GM18861 (cell line): ENCODE measurements at regions not wholly inside any gene's neighbourhood (a gene's known extent, or its start where the extent isn't known, plus 50 kb on each side); places are given as distances from the start of the nearest gene placed in this dataset.
"Not testable (repeated sequence)": the region's sequence is repeated elsewhere in the genome, so short reads cannot be mapped to it uniquely, and the experiment has no call there.

ENCODE experiments used
- ATAC-seq: cut with Tn5 transposase; IDR thresholded peaks from one replicate; pipeline ENCODE4 v1.9.1; 2021; ENCODE audit not compliant: unreplicated experiment

DNA sequence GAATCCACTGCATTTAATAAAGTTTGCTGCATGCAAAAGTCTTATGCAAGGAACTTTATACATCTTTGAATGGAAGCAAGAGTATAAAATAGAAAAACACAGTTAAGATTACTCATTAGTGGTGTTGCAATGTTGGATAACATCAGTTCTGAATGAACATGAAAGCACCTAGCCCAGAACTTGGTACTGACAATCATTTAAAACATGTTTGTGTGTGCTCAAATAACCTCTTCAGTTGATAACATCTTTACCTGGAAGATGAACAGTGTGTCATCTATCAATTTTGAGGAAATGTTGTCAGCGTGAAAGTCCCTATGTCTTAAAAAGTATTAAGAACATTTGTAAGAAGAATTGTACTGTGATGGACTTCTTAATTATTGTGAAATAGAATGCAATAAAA lies 370.4 kb upstream of the GRAMD2B start:
- no peak for ATAC-seq

DNA sequence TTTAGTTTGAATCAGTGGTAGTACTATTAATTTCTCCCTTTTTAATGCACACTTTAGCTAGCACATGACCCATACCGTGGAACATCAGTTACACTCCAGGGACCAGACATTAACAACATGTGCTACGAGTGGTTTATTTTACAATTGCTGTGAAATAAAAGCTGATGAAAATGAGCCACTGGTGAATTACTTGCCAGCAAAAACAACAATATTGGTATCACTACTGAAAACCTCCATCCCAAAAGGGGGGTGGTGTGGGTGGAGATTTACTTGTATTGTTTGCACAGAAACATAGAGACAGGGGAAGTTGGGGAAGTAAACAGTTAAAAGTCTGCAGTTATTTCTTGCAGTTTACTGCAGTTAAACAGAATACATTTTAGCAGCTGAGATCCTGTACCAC lies 369.6 kb upstream of the GRAMD2B start:
- no peak for ATAC-seq

GRCh38 chr5:126054577-126055347 lies 368.4 kb upstream of the GRAMD2B start:
- no peak for ATAC-seq

DNA sequence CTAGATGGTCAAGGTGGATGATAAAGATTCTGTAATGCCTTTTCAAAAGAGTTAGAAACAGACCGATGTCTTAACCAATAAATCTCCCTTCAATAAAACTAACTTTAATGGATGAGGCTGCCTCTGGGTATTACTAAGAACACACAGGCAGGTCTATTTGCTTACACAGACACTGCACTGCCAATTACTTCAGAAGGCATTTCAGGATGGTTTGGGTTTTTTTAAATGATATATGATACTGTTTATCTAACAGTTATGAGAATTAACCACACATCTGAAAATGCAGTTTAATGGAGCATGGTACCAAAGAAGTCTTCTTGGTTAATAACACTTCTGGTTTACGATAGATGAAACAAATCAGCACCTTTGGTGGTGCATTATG lies 367.9 kb upstream of the GRAMD2B start:
- ATAC-seq: no peak

GRCh38 chr5:126056352-126056751 lies 366.9 kb upstream of the GRAMD2B start:
- ATAC-seq: no peak

GRCh38 chr5:126056851-126057622 lies 366.2 kb upstream of the GRAMD2B start:
- no peak for ATAC-seq

DNA sequence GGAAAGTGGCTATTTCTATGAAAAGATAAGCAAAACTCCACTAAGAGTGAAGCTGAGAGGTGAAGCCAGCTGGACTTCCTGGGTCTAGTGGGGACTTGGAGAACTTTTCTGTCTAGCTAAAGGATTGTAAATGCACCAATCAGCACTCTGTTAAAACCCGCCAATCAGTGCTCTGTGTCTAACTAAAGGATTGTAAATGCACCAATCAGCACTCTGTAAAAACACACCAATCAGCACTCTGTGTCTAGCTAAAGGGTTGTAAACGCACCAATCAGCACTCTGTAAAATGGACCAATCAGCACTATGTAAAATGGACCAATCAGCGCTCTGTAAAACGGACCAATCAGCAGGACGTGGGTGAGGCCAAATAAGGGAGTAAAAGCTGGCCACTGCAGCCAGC lies 364.8 kb upstream of the GRAMD2B start:
- not testable (repeated sequence) for ATAC-seq

DNA sequence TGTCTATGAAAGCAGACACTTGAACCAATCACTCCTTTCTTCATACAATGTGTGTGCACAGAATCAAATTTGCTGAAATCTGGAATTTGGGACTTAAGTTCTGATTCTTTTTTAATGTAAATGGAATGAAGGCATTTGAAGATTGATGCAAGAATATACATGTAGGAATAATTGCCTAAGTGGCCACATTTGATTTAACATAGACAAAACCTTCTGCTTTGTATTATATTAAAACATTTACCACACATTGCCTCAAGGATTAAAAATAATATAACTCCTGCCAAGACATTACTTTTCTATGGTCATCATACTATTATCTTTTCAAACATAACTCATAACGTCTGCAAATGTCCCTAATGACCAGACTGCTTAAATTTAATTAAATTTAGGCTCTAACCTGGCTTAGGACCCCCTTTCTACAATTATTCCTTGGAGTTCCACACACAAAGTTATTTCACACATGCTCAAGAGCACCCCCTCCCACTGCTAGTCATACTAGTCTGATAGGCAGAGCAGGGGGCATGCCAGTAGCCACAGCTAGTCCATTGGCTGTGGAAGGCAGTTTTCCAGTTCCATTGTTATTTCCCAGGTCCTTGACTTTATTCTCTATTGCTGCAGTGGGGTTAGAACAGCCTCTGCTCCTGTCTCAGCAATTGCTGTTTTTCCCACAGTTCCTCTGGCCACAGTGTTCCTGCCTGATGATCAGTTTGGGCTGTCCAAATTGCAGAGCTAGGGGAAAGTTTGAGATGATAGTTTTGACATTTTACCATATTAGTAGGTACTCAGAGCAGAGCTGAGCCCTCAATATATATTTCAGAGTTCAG lies 360.6 kb upstream of the GRAMD2B start:
- no peak for ATAC-seq

DNA sequence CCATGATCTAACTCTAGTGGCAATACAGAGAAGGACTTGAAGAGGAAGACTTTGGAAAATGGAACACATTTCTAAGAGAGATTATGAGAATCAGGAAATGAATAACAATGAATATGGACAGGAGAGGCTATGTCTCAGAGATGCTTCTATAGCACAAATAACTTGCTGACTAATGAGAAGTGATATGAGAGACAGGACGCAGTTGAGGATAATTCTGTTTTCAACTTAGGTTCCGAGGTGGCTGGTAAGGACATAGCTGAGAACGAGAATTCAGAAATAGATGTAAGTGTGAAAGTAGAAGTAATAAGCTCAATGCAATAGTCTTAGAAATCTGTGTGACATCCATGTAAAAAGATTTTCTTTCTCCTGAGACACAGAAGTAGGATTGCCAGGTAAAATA lies 358.1 kb upstream of the GRAMD2B start:
- ATAC-seq: no peak

GRCh38 chr5:126066836-126067235 lies 356.4 kb upstream of the GRAMD2B start:
- no peak for ATAC-seq

DNA sequence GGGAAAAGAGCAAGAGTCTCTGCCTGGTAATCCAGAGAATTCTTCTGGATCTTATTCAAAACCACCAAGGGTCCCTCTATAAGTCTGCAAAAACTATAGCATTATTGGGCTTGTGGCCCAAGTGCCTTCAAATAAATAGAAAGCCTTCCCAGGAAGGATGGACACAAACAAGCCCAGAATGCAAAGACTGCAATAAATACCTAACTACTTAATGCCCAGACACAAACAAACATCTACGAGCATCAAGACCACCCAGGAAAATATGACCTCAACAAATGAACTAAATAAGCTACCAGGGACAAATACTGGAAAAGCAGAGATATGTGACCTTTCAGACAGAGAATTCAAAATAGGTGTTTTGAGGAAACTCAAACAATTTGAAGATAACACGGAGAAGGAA lies 355.8 kb upstream of the GRAMD2B start:
- ATAC-seq: no peak

DNA sequence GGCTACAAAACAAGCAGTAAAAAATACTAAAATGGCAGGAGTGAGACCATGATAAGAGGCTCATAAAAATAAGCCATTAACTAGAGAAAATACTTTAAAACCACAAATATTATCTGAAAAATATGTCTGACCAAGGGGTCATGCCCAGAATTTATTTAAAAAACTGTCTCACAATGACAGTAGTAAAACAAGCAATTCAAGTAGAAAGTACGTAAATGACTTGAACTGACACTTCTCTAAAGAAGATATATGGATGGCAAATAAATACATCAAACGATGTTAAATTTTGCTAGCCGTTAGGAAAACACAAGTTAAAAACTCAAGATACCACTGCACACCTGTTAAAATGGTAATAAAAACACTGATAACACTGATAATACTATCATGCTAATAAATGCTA lies 353.9 kb upstream of the GRAMD2B start:
- no peak for ATAC-seq

GRCh38 chr5:126070481-126070880 lies 352.7 kb upstream of the GRAMD2B start:
- no peak for ATAC-seq

DNA sequence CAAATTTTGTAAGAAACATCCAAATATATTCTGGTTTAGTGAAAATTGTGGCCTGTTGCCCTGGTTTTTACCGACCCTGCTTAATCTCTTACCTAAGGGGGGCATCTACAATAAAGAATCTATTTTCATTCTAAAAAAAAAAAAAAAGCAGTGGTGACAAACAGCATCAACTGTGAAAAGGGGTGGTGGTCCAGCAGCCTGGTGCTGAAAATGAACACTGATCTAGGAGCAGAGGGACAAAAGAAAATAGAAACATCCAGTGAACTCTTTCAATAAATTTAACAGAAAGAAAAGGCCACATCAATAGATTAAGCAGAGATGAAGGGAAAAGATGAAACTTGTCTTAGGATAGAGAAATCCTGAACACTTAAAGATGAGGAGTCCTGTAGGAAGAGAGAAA lies 348.7 kb upstream of the GRAMD2B start:
- no peak for ATAC-seq

GRCh38 chr5:126079266-126079665 lies 343.9 kb upstream of the GRAMD2B start:
- ATAC-seq: no peak

- ATAC-seq: no peak
Observed at GRCh38 chr5:126081209-126081608, 342.0 kb upstream of the GRAMD2B start.

DNA sequence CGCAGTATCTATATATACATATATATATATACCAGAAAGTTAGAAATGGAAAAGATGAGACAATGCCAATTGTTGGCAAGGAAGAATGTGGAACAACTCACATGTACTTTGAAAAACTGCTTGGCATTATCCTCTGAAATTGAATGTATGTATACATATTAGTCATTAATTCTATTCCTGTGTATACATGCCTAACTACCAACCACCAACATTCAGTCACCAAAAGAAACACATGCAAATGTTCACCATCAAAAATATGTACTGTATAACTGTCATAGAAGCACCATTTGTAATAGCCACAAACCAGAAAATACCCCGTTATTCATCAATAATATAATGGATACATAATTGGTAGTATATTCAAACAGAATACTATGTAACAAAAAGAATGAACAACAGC lies 330.2 kb upstream of the GRAMD2B start:
- ATAC-seq: no peak

GRCh38 chr5:126093718-126094117 lies 329.5 kb upstream of the GRAMD2B start:
- no peak for ATAC-seq

GRCh38 chr5:126094991-126095390 lies 328.2 kb upstream of the GRAMD2B start:
- no peak for ATAC-seq

GRCh38 chr5:126096442-126097006 lies 326.7 kb upstream of the GRAMD2B start:
- ATAC-seq: no peak

DNA sequence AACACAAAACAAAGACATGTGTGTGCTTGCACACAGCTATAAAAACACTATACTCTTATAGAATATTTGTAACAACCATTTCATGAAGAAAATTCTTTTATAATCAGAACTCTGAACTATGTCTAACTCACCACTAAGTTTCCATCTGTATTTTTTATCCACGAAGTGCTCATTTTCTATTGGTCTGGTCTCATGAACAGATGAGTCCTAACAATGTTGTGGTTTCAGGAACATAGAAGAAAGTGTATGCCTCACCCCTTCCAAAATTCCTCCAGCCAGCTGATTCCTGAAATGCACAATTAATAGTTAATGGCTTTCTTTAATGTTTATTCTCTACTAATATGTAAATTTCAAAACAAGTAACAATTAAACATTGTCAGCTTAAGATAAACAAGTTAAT lies 325.3 kb upstream of the GRAMD2B start:
- ATAC-seq: no peak
